C1 segment of cervical spinal cord (tissue), 14 donors: ENCODE measurements at regions not wholly inside any gene's neighbourhood (a gene's known extent, or its start where the extent isn't known, plus 50 kb on each side); places are given as distances from the start of the nearest gene placed in this dataset.

Experiments used
- DNase-seq, 14 donors: peaks; one replicate each; lab custom pipeline; 2025; lab: John Stamatoyannopoulos, UW

GRCh38 chr3:84439476-84439875, 519.3 kb upstream of the CADM2 start:
- DNase-seq, result no peak

GRCh38 chr3:84440291-84440690, 518.5 kb upstream of the CADM2 start:
- no peak for DNase-seq

GRCh38 chr3:84442533-84442932, 516.3 kb upstream of the CADM2 start:
- no peak for DNase-seq

GRCh38 chr3:84444726-84445521, 513.9 kb upstream of the CADM2 start:
- no peak for DNase-seq

- DNase-seq, result no peak
Measured at GRCh38 chr3:84487296-84487695, 471.5 kb upstream of the CADM2 start.

- DNase-seq, result no peak
Measured at GRCh38 chr3:84504761-84505160, 454.0 kb upstream of the CADM2 start.

- no peak for DNase-seq
Measured at GRCh38 chr3:84510007-84510406, 448.8 kb upstream of the CADM2 start.

GRCh38 chr3:84522893-84523292, 435.9 kb upstream of the CADM2 start:
- DNase-seq, result no peak

GRCh38 chr3:84536916-84537315, 421.9 kb upstream of the CADM2 start:
- DNase-seq, result no peak

GRCh38 chr3:84538597-84538996, 420.2 kb upstream of the CADM2 start:
- DNase-seq, result no peak

GRCh38 chr3:84547207-84547606, 411.6 kb upstream of the CADM2 start:
- no peak for DNase-seq

GRCh38 chr3:84547971-84548970, 410.5 kb upstream of the CADM2 start:
- peak in 8 of 14 donors; percentile 3 to 28 (median 8) for DNase-seq

GRCh38 chr3:84555629-84556028, 403.2 kb upstream of the CADM2 start:
- no peak for DNase-seq

- no peak for DNase-seq
Measured at GRCh38 chr3:84566256-84566655, 392.5 kb upstream of the CADM2 start.

GRCh38 chr3:84567796-84568195, 391.0 kb upstream of the CADM2 start:
- DNase-seq, result no peak

- DNase-seq, result no peak
Measured at GRCh38 chr3:84573962-84574361, 384.8 kb upstream of the CADM2 start.

- no peak for DNase-seq
Measured at GRCh38 chr3:84586427-84586826, 372.4 kb upstream of the CADM2 start.

GRCh38 chr3:84600703-84601225, 358.0 kb upstream of the CADM2 start:
- DNase-seq, result no peak

- DNase-seq, result no peak
Measured at GRCh38 chr3:84601303-84601702, 357.5 kb upstream of the CADM2 start.

- no peak for DNase-seq
Measured at GRCh38 chr3:84621823-84622222, 337.0 kb upstream of the CADM2 start.

GRCh38 chr3:84634668-84635067, 324.1 kb upstream of the CADM2 start:
- no peak for DNase-seq

- DNase-seq, result no peak
Measured at GRCh38 chr3:84637272-84637671, 321.5 kb upstream of the CADM2 start.
